ENCODE measurements at regions not wholly inside any gene's neighbourhood (a gene's known extent, or its start where the extent isn't known, plus 50 kb on each side); places are given as distances from the start of the nearest gene placed in this dataset.

DNA sequence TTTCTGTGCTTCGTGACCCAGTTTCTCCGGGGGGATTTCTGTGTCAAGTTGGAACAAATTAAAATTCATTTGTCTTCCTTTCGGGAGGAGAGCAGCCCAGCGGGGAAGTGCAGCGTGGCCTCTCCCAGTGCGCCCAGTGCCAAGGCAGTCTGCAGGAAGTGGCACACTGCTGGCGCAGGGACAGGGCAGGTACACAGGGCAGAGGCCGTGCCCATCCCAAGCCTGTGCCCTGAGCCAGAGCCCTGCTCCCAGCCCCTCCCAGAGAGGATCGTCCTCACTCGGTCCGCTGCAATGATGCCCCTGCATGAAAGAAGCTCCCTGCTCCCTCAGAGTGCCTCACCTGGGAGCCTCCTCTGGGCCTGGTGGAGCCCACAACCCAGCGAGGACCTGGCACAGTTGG lies 82.4 kb upstream of the PPP1R26 start:
- TF ChIP-seq, protein P1, sequence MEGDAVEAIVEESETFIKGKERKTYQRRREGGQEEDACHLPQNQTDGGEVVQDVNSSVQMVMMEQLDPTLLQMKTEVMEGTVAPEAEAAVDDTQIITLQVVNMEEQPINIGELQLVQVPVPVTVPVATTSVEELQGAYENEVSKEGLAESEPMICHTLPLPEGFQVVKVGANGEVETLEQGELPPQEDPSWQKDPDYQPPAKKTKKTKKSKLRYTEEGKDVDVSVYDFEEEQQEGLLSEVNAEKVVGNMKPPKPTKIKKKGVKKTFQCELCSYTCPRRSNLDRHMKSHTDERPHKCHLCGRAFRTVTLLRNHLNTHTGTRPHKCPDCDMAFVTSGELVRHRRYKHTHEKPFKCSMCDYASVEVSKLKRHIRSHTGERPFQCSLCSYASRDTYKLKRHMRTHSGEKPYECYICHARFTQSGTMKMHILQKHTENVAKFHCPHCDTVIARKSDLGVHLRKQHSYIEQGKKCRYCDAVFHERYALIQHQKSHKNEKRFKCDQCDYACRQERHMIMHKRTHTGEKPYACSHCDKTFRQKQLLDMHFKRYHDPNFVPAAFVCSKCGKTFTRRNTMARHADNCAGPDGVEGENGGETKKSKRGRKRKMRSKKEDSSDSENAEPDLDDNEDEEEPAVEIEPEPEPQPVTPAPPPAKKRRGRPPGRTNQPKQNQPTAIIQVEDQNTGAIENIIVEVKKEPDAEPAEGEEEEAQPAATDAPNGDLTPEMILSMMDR (IDR thresholded peaks at IDR 0.05): no peak
- TF ChIP-seq POLR2A (IDR thresholded peaks at IDR 0.05): no peak
